Activated CD4-positive, alpha-beta T cell treated with anti-CD3 and anti-CD28 coated beads, Interleukin-2, amount 50 U/mL, for 48 hours (primary cell): ENCODE measurements at regions not wholly inside any gene's neighbourhood (a gene's known extent, or its start where the extent isn't known, plus 50 kb on each side); places are given as distances from the start of the nearest gene placed in this dataset.

Experiments
- DNase-seq, 2 experiments: peaks; one replicate each; pipeline ENCODE4 v3.0.0-alpha.2; 2020

GRCh38 chr2:145078923-145079322, 559.0 kb upstream of the ZEB2 start:
- no peak for DNase-seq

- no peak for DNase-seq
These were observed 556.2 kb upstream of the ZEB2 start for GRCh38 chr2:145076085-145076484.

GRCh38 chr2:145075454-145076062, 555.6 kb upstream of the ZEB2 start:
- no peak for DNase-seq

GRCh38 chr2:145070703-145071102, 550.8 kb upstream of the ZEB2 start:
- DNase-seq = no peak

- DNase-seq = no peak
These were observed 548.6 kb upstream of the ZEB2 start for GRCh38 chr2:145068509-145068908.

- no peak for DNase-seq
These were observed 547.7 kb upstream of the ZEB2 start for GRCh38 chr2:145067549-145068030.

GRCh38 chr2:145066856-145067548, 547.1 kb upstream of the ZEB2 start:
- no peak for DNase-seq

GRCh38 chr2:145066151-145066661, 546.3 kb upstream of the ZEB2 start:
- DNase-seq = no peak

GRCh38 chr2:145065342-145065741, 545.4 kb upstream of the ZEB2 start:
- no peak for DNase-seq

GRCh38 chr2:145064511-145064910, 544.6 kb upstream of the ZEB2 start:
- DNase-seq = no peak

GRCh38 chr2:145060876-145061275, 541.0 kb upstream of the ZEB2 start:
- no peak for DNase-seq

- DNase-seq = no peak
These were observed 540.0 kb upstream of the ZEB2 start for GRCh38 chr2:145059914-145060313.

- no peak for DNase-seq
These were observed 539.4 kb upstream of the ZEB2 start for GRCh38 chr2:145059343-145059742.

GRCh38 chr2:145058457-145058856, 538.5 kb upstream of the ZEB2 start:
- DNase-seq = no peak

- DNase-seq = no peak
These were observed 535.7 kb upstream of the ZEB2 start for GRCh38 chr2:145055651-145056050.

- no peak for DNase-seq
These were observed 530.2 kb upstream of the ZEB2 start for GRCh38 chr2:145050134-145050533.

- DNase-seq = no peak
These were observed 529.6 kb upstream of the ZEB2 start for GRCh38 chr2:145049475-145049874.

- DNase-seq = no peak
These were observed 527.6 kb upstream of the ZEB2 start for GRCh38 chr2:145047554-145047953.

- no peak for DNase-seq
These were observed 524.6 kb upstream of the ZEB2 start for GRCh38 chr2:145044491-145044890.

GRCh38 chr2:145043399-145043834, 523.5 kb upstream of the ZEB2 start:
- no peak for DNase-seq

GRCh38 chr2:145041706-145042105, 521.8 kb upstream of the ZEB2 start:
- no peak for DNase-seq

- no peak for DNase-seq
These were observed 520.5 kb upstream of the ZEB2 start for GRCh38 chr2:145040433-145040832.

- DNase-seq = no peak
These were observed 518.2 kb upstream of the ZEB2 start for GRCh38 chr2:145038041-145038525.

GRCh38 chr2:145036421-145037011, 516.6 kb upstream of the ZEB2 start:
- no peak for DNase-seq
